H1 (cell line): ENCODE measurements at regions not wholly inside any gene's neighbourhood (a gene's known extent, or its start where the extent isn't known, plus 50 kb on each side); places are given as distances from the start of the nearest gene placed in this dataset.

Experiments used
- CTCF ChIA-PET: fragments of 300-600 bp; sonication (Branson Sonifier 250); formaldehyde crosslinking; loops from one replicate; lab custom pipeline; 2021; ENCODE audit not compliant: partially characterized antibody; lab: Charles Lee
- POLR2A ChIA-PET: fragments of 300-600 bp; sonication (Branson Sonifier 250); formaldehyde crosslinking; loops from one replicate; lab custom pipeline; 2021; ENCODE audit warnings: inconsistent platforms; ENCODE audit not compliant: partially characterized antibody; lab: Charles Lee
- DNase-seq, 2 experiments: peaks; one replicate each; pipeline versions ENCODE4 v3.0.0 to v3.0.0-alpha.2; 2010 to 2022; ENCODE audit warnings: low spot score in 2 of 2, low read depth in 1 of 2, mixed read lengths in 1 of 2
- FAIRE-seq: peaks from 2 replicates; lab custom pipeline; 2011; peaks lifted over from hg19 to GRCh38; lab: Jason Lieb, UNC
- H2AFZ ChIP-seq: 2 replicates; pipeline ENCODE4 v1.8.1; 2012; ENCODE audit warnings: low read length, inconsistent platforms
- H2AK5ac ChIP-seq: 2 replicates; pipeline ENCODE4 v1.6.1; 2013; ENCODE audit warnings: low read depth, low read length
- H2BK120ac ChIP-seq: replicated peaks from 2 replicates; pipeline ENCODE3; 2013; ENCODE audit warnings: low read depth, low read length, inconsistent platforms
- H2BK12ac ChIP-seq: 2 replicates; pipeline ENCODE4 v1.6.1; 2013; ENCODE audit warnings: low read depth, low read length
- H2BK15ac ChIP-seq: 2 replicates; pipeline ENCODE4 v1.6.1; 2013; ENCODE audit warnings: low read length
- H2BK20ac ChIP-seq: 2 replicates; pipeline ENCODE4 v1.6.1; 2013; ENCODE audit warnings: low read length
- H2BK5ac ChIP-seq: 2 replicates; pipeline ENCODE4 v1.6.1; 2013; ENCODE audit warnings: low read depth, low read length
- H3K14ac ChIP-seq: 2 replicates; pipeline ENCODE4 v1.6.1; 2013; ENCODE audit warnings: inconsistent platforms; ENCODE audit not compliant: insufficient read length
- H3K18ac ChIP-seq: 2 replicates; pipeline ENCODE4 v1.6.1; 2013; ENCODE audit warnings: low read length; ENCODE audit errors: extremely low read depth
- H3K23ac ChIP-seq: 2 replicates; pipeline ENCODE4 v1.6.1; 2013; ENCODE audit warnings: inconsistent platforms; ENCODE audit not compliant: insufficient read length
- H3K23me2 ChIP-seq: 2 replicates; pipeline ENCODE4 v1.6.1; 2013; ENCODE audit warnings: low read depth, low read length
- H3K27ac ChIP-seq: 2 replicates; pipeline ENCODE4 v1.6.1; 2011; ENCODE audit warnings: low read depth, low read length, inconsistent platforms
- H3K27me3 ChIP-seq, 4 experiments: replicated peaks in 1 of 4; 1 replicate in 1 of 4; 2 replicates in 3 of 4; pipeline versions ENCODE4 v1.6.1 to v1.8.1; 2011 to 2013; ENCODE audit warnings: low read length in 3 of 4, mild to moderate bottlenecking in 3 of 4, inconsistent platforms in 2 of 4, mixed read lengths in 2 of 4, moderate library complexity in 1 of 4; ENCODE audit not compliant: control insufficient read depth in 3 of 4, insufficient read depth in 3 of 4; ENCODE audit errors: extremely low read depth in 1 of 4
- H3K36me3 ChIP-seq, 4 experiments: 2 replicates each; pipeline versions ENCODE4 v1.6.1 to v1.8.1; 2011 to 2013; ENCODE audit warnings: mild to moderate bottlenecking in 4 of 4, low read length in 3 of 4, moderate library complexity in 2 of 4, control low read depth in 1 of 4, inconsistent platforms in 1 of 4; ENCODE audit not compliant: insufficient read depth in 4 of 4, control insufficient read depth in 2 of 4
- H3K4ac ChIP-seq: replicated peaks from 2 replicates; pipeline ENCODE3; 2013; ENCODE audit warnings: low read length, low read depth, mixed read lengths, inconsistent platforms; ENCODE audit not compliant: insufficient read length
- H3K4me1 ChIP-seq, 4 experiments: replicated peaks in 1 of 4; 1 replicate in 1 of 4; 2 replicates in 3 of 4; pipeline versions ENCODE4 v1.6.1 to v1.8.1; 2011 to 2013; ENCODE audit warnings: low read length in 3 of 4, inconsistent platforms in 2 of 4, mixed read lengths in 1 of 4; ENCODE audit not compliant: insufficient read depth in 4 of 4, control insufficient read depth in 3 of 4
- H3K4me2 ChIP-seq, 2 experiments: 2 replicates each; pipeline versions ENCODE4 v1.6.1 to v1.8.1; 2011 to 2013; ENCODE audit warnings: low read depth in 2 of 2, low read length in 2 of 2, control low read depth in 1 of 2, inconsistent platforms in 1 of 2, mild to moderate bottlenecking in 1 of 2; ENCODE audit not compliant: insufficient read depth in 1 of 2
- H3K4me3 ChIP-seq, 4 experiments: fragments of 200-600, 300-600 bp in 1 of 4; sonication (generic), shearing (Covaris generic), sonication (Bioruptor Twin) in 1 of 4; 2 replicates each; pipeline versions ENCODE4 v1.5.1 to v1.8.1; 2011 to 2016; ENCODE audit warnings: low read length in 4 of 4, low read depth in 3 of 4, control low read depth in 2 of 4, inconsistent platforms in 2 of 4, mild to moderate bottlenecking in 2 of 4, mixed read lengths in 1 of 4, moderate library complexity in 1 of 4; ENCODE audit not compliant: insufficient read depth in 2 of 4; ENCODE audit errors: extremely low read depth in 1 of 4
- H3K56ac ChIP-seq: replicated peaks from 2 replicates; pipeline ENCODE3; 2013; ENCODE audit warnings: low read depth, mild to moderate bottlenecking, mixed read lengths, low read length, inconsistent platforms; ENCODE audit not compliant: insufficient read length
- H3K79me1 ChIP-seq: 2 replicates; pipeline ENCODE4 v1.6.1; 2013; ENCODE audit warnings: low read depth, low read length, control low read depth
- H3K79me2 ChIP-seq, 2 experiments: 2 replicates each; pipeline versions ENCODE4 v1.6.1 to v1.8.1; 2012 to 2013; ENCODE audit warnings: low read length in 2 of 2, mild to moderate bottlenecking in 2 of 2, inconsistent platforms in 1 of 2; ENCODE audit not compliant: insufficient read depth in 2 of 2, control insufficient read depth in 1 of 2
- H3K9ac ChIP-seq, 4 experiments: replicated peaks in 1 of 4; 1 replicate in 1 of 4; 2 replicates in 3 of 4; pipeline versions ENCODE4 v1.6.1 to v1.8.1; 2011 to 2013; ENCODE audit warnings: low read depth in 3 of 4, low read length in 3 of 4, control low read depth in 2 of 4, mild to moderate bottlenecking in 2 of 4, moderate library complexity in 2 of 4, inconsistent platforms in 1 of 4; ENCODE audit errors: extremely low read depth in 1 of 4
- H3K9me3 ChIP-seq, 2 experiments: 2 replicates each; pipeline versions ENCODE4 v1.6.1 to v1.8.1; 2012 to 2013; ENCODE audit warnings: mild to moderate bottlenecking in 2 of 2, moderate library complexity in 2 of 2, control low read depth in 1 of 2, inconsistent platforms in 1 of 2, low read depth in 1 of 2, low read length in 1 of 2, mixed read lengths in 1 of 2; ENCODE audit not compliant: insufficient read depth in 2 of 2
- H4K20me1 ChIP-seq, 2 experiments: replicated peaks in 1 of 2; 2 replicates each; pipeline versions ENCODE3 to v1.8.1; 2011 to 2013; ENCODE audit warnings: inconsistent platforms in 2 of 2, low read length in 2 of 2, mild to moderate bottlenecking in 1 of 2; ENCODE audit not compliant: insufficient read depth in 2 of 2, control insufficient read depth in 1 of 2
- H4K5ac ChIP-seq: 2 replicates; pipeline ENCODE4 v1.6.1; 2013; ENCODE audit warnings: low read length, low read depth, mixed read lengths, inconsistent platforms; ENCODE audit not compliant: insufficient read length
- H4K8ac ChIP-seq: 2 replicates; pipeline ENCODE4 v1.8.0; 2013; ENCODE audit warnings: mild to moderate bottlenecking, moderate library complexity, low read length, inconsistent platforms; ENCODE audit not compliant: insufficient read depth; ENCODE audit errors: extremely low read depth
- H4K91ac ChIP-seq: replicated peaks from 2 replicates; pipeline ENCODE3; 2013; ENCODE audit warnings: low read length, mixed read lengths, inconsistent platforms; ENCODE audit not compliant: insufficient read length
- CHD2 ChIP-seq: IDR thresholded peaks from 2 replicates; pipeline ENCODE4 v1.6.1; 2012; ENCODE audit warnings: low read length, improper control_type of control experiment
- EZH2 ChIP-seq: fragments of 200-600 bp; sonication (generic); IDR thresholded peaks from 2 replicates; pipeline ENCODE4 v1.7.1; 2012; ENCODE audit warnings: low read depth, mild to moderate bottlenecking, moderate library complexity, low read length, inconsistent platforms; ENCODE audit not compliant: severe bottlenecking
- JUND ChIP-seq: IDR thresholded peaks from 2 replicates; pipeline ENCODE4 v1.6.1; 2011; ENCODE audit warnings: mild to moderate bottlenecking, improper control_type of control experiment, low read length
- KDM1A ChIP-seq: fragments of 200-600, 300-600 bp; sonication (generic); IDR thresholded peaks from 2 replicates; pipeline ENCODE4 v1.7.1; 2016; ENCODE audit warnings: mild to moderate bottlenecking, low read length, borderline replicate concordance
- MAFK ChIP-seq: IDR thresholded peaks from 2 replicates; pipeline ENCODE4 v1.6.1; 2012; ENCODE audit warnings: low read depth, mild to moderate bottlenecking, improper control_type of control experiment, low read length
- POLR2AphosphoS5 ChIP-seq: IDR thresholded peaks from 2 replicates; pipeline ENCODE4 v1.6.1; 2011; ENCODE audit warnings: low read depth, low read length
- ZNF274 ChIP-seq: IDR thresholded peaks from 2 replicates; pipeline ENCODE4 v1.7.0; 2012; ENCODE audit warnings: low read length, borderline replicate concordance; ENCODE audit errors: extremely low read depth
- WGBS, 2 experiments: shearing (Covaris generic) in 1 of 2; methylation state at CpG; one replicate each; pipeline versions ENCODE4 v1.1.6 to v1.1.7; 2013 to 2015; ENCODE audit warnings: low lambda C conversion rate in 2 of 2, mixed read lengths in 2 of 2, inconsistent platforms in 1 of 2, low coverage in 1 of 2, missing lambda C conversion rate in 1 of 2; ENCODE audit not compliant: insufficient replicate concordance in 2 of 2, insufficient coverage in 1 of 2, insufficient read length in 1 of 2; ENCODE audit errors: extremely low coverage in 1 of 2, missing lambda C conversion rate in 1 of 2; 5-methylcytosine and 5-hydroxymethylcytosine counted together

DNA sequence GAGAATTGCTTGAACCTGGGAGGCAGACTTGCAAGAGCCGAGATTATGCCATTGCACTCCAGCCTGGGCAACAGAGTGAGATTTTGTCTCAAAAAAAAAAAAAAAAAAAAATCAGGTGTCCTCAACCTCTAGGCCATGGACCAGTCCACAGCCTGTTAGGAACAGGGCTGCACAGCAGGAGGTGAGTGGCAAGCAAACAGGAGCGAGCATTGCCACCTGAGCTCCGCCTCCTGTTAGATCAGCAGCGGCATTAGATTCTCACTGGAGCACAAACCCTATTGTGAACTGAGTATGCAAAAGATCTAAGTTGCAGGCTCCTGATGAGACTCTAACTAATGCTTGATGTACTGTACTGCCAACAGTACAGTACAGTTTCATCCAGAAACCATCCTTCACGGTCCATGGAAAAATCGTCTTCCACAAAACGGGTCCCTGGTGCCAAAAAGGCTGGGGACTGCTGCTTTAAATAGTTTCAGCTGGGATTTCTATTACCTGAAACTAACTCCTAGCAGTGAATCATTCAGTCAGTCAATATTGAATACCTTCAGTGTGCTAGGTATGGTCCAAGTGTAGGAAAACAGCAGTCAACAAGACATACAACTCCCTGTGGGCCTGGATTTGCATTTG is 56.3 kb upstream of the DHX40 start:
- no peak overlapping the region for H2AFZ ChIP-seq
- H3K18ac ChIP-seq = no peak overlapping the region
- H3K4me1 ChIP-seq = no peaks in the 10 kb centered on the region
- no peaks in the 10 kb centered on the region for H3K23me2 ChIP-seq
- DNase-seq (peak in 1 of 2 experiments; percentile 48), FAIRE-seq (peak; percentile 60)
- no peak overlapping the region for H2BK20ac ChIP-seq
- WGBS, 2 experiments = 88% methylated on average over 7 of the region's 7 CpGs; no CpG with 5 or more reads in 1 of the 2 experiments
- H3K79me1 ChIP-seq = no peaks in the 10 kb centered on the region
- no peak overlapping the region for H2BK12ac ChIP-seq
- H3K27ac ChIP-seq = no peak overlapping the region
- no peak overlapping the region for H3K4me3 ChIP-seq
- H3K23ac ChIP-seq = no peak overlapping the region
- H3K27me3 ChIP-seq = no peaks in the 10 kb centered on the region
- no peak overlapping the region for H3K14ac ChIP-seq
- H3K56ac ChIP-seq = no peak overlapping the region
- H3K36me3 ChIP-seq = no peaks in the 10 kb centered on the region
- H4K5ac ChIP-seq = no peak overlapping the region
- no peak overlapping the region for H3K4me2 ChIP-seq
- H2BK15ac ChIP-seq = no peak overlapping the region
- H4K8ac ChIP-seq = no peak overlapping the region
- H4K20me1 ChIP-seq = no peaks in the 10 kb centered on the region
- no peaks in the 10 kb centered on the region for H3K79me2 ChIP-seq
- no peak overlapping the region for H2BK120ac ChIP-seq
- ChIA-PET CTCF (interaction anchor here (0.6 to 0.7 kb wide), 3 partner anchors 74 to 536 kb away, joined by 3 read pairs; no protein-coding TSS in a partner anchor), POLR2A (no interaction called here)
- no peaks in the 10 kb centered on the region for H3K9me3 ChIP-seq
- H2BK5ac ChIP-seq = no peak overlapping the region
- H3K9ac ChIP-seq = no peak overlapping the region
- H2AK5ac ChIP-seq = no peak overlapping the region
- TF ChIP-seq MAFK (no peak), EZH2 (no peak), KDM1A (no peak), ZNF274 (no peak), CHD2 (no peak), JUND (no peak), POLR2AphosphoS5 (no peak)
- H4K91ac ChIP-seq = no peak overlapping the region
- no peak overlapping the region for H3K4ac ChIP-seq
